ENCODE measurements at regions not wholly inside any gene's neighbourhood (a gene's known extent, or its start where the extent isn't known, plus 50 kb on each side); places are given as distances from the start of the nearest gene placed in this dataset.
"Not testable (repeated sequence)": the region's sequence is repeated elsewhere in the genome, so short reads cannot be mapped to it uniquely, and the experiment has no call there.

- H3K9me3 ChIP-seq; H3K27ac ChIP-seq; intact Hi-C loops (cut with DNase I); H3K4me3 ChIP-seq; H3K4me1 ChIP-seq; DNase-seq (ENCODE audit: low spot score in 2 of 2); H3K27me3 ChIP-seq; H3K36me3 ChIP-seq: not testable (repeated sequence)
Measured at GRCh38 chr2:111347695-111348094, 227.0 kb downstream of the BCL2L11 start.

DNA sequence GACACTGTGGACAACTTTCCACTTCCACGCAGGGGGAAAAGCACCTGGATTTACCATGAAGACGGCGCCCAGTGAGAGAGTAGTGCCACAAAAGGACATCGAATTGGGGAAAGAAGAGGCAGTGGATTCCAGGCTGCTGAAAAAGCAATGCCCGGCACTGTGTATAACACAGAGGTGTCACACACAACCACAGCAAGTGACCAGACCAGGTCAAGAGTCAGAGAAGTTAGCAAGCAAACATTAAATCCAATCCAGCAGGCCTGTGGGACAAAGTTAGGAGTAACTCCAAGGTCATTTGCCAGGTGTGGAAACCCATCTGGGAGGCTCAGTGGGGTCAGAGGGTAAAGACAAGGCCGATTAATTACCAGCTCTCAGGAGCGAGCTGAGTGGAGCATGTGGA lies 227.6 kb downstream of the BCL2L11 start:
- H3K4me1 ChIP-seq; H3K9me3 ChIP-seq; H3K27me3 ChIP-seq; H3K4me3 ChIP-seq; DNase-seq (ENCODE audit: low spot score in 2 of 2); intact Hi-C loops (cut with DNase I); H3K27ac ChIP-seq; H3K36me3 ChIP-seq: not testable (repeated sequence)

DNA sequence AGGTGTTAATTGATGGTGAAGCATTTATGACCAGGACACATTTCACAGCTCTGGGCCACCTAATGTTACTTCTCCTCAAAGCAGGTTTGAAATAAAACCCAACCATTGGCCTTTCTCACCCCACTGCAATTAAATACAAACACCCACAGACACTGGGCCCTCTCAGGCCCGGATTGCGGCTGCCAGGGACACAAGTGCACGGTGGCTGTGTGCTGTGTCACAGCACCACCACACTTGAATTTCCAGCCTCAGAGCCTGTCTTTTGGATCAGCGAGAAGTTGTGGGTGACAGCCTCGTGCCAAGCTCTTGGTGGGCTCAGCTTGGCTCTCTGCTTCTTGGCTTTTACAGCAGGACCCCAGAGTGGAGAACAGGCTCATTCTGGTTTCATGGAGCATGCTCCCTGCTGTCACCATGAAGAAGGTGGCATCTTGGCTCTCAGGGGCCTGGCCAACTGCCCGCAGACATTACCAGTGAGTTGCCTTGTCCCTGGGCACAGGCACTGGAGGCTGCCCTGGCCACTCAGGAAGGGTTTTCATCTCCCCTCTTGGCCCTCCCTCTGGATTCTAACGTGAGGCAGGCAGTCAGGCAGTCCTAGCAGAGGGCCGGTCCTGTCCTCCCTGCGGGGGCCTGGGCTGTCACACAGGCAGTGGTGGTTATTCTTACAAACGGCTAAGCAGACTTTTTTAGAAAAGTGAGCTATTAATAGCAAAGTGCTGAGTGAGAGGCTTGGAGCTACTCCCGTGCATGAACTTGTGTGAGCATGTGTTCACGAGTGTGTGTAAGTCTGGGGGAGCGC lies 234.5 kb downstream of the BCL2L11 start:
- H3K4me3 ChIP-seq, H3K27me3 ChIP-seq: not testable (repeated sequence)
- peak; percentile 21 to 78 for DNase-seq (ENCODE audit: low spot score in 2 of 2)

GRCh38 chr2:111355823-111356511 lies 235.3 kb downstream of the BCL2L11 start:
- DNase-seq (ENCODE audit: low spot score in 2 of 2); H3K36me3 ChIP-seq; H3K9me3 ChIP-seq; H3K27me3 ChIP-seq; H3K4me1 ChIP-seq; H3K4me3 ChIP-seq; intact Hi-C loops (cut with DNase I): not testable (repeated sequence)
- H3K27ac ChIP-seq = peak overlapping the region in 1 of 2 donors; percentile 75

More for the DNA sequence above, 234.5 kb downstream of the BCL2L11 start:
- peak overlapping the region; percentile 63 to 75 for H3K27ac ChIP-seq
- intact Hi-C loops (cut with DNase I); H3K36me3 ChIP-seq; H3K9me3 ChIP-seq; H3K4me1 ChIP-seq: not testable (repeated sequence)

- H3K9me3 ChIP-seq; intact Hi-C loops (cut with DNase I); H3K36me3 ChIP-seq; H3K27me3 ChIP-seq; H3K4me1 ChIP-seq; H3K4me3 ChIP-seq; H3K27ac ChIP-seq: not testable (repeated sequence)
- DNase-seq (ENCODE audit: low spot score in 2 of 2) = peak; percentile 12 to 84
Measured at GRCh38 chr2:111356512-111357031, 235.9 kb downstream of the BCL2L11 start.

DNA sequence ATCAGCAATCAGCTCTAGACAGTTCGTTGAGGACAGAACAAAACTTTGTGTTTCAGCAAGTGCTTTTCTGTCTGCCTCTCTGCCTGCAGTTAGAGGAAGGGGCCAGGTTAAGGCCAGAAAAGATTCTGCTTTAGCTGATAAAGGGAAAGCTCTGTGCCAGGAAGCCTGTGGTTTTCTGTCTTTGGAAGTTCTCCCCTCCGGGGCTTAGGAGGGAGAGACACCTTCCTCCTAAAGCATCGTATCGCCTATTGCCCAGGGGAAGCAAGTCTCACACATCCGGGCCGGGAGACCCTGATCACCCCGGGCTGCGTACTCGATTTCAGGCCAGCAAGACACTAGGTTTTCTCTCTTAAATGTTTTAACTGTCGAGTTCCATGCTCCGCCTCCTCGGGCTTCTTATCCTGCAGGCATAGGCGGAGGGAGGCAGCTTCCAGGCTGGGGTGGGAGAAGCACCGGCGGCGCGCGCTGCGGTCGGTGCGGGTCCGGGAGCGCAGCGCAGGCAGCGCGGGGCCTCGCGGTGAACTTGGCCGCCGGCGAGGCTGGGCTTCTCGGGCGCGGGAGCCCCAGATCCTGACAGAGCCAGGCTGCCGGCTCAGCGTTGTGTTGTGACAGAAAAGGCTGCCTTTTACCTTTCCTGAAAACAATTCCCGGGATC lies 245.4 kb downstream of the BCL2L11 start:
- H3K27ac ChIP-seq; H3K9me3 ChIP-seq; H3K36me3 ChIP-seq; H3K4me1 ChIP-seq; intact Hi-C loops (cut with DNase I); DNase-seq (ENCODE audit: low spot score in 2 of 2); H3K27me3 ChIP-seq: not testable (repeated sequence)
- H3K4me3 ChIP-seq = peak overlapping the region; percentile 26 to 54

DNA sequence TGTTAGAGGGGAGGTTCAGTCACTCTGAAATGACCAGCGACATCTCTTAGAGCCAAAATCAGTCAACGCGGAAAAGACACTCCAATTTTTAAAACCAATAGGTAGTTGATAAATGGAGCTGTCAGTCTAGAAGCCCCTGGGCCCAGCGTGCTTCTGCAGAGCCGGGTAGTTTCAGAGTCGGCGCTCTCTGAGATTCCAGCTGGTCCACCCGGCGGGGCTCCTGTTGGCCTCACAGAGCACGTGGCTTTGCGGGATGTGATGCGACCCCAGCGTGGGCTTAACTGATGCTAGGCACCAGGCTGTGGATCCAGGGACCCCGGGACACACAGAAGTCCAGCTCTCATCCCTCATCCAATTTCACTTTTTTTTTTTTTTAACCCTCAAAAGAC lies 245.9 kb downstream of the BCL2L11 start:
- H3K27ac ChIP-seq; H3K4me1 ChIP-seq; H3K9me3 ChIP-seq; H3K36me3 ChIP-seq; H3K27me3 ChIP-seq; intact Hi-C loops (cut with DNase I); DNase-seq (ENCODE audit: low spot score in 2 of 2): not testable (repeated sequence)
- peak overlapping the region in 1 of 2 donors; percentile 54 for H3K4me3 ChIP-seq

DNA sequence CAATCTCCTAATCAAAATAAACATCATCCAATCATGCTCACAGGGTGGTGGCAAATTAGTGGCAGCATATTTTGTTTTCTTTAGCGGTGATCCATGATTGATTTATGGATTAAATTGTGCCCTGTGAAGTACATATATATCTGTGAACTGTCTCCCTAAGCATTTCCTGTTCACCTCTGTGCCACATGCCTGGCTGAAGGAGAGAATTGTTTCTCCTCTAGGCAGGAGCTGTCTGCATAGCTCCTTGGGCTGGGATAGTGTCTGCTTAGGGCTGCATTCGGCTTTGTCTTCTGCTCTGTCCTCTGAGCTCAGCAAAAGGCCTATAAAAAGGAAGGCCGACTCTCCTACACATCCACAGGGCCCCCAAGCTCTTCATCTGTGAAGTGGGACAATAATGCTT lies 246.4 kb downstream of the BCL2L11 start:
- H3K4me3 ChIP-seq; H3K4me1 ChIP-seq; intact Hi-C loops (cut with DNase I); H3K9me3 ChIP-seq; H3K27me3 ChIP-seq; H3K27ac ChIP-seq; H3K36me3 ChIP-seq; DNase-seq (ENCODE audit: low spot score in 2 of 2): not testable (repeated sequence)

DNA sequence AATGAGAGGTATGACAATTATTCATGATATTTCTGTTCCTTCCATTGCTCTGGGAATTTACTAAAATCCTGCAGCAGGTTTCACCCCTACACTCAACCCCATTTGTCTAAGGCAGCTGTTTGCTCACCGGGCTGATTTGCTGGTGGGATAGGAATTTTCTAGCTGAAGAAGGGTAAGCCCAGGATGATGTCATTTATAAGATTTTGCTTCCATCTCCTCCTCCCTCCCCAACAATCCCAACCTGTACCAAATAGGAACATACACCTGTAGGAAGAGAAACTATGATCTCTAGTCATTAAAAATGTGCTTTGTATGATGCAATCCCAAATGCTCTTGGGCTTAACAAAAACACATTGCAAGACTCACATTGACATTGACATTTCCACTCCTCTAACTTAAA lies 247.2 kb downstream of the BCL2L11 start:
- H3K27ac ChIP-seq; H3K9me3 ChIP-seq; H3K27me3 ChIP-seq; intact Hi-C loops (cut with DNase I); H3K4me1 ChIP-seq; H3K36me3 ChIP-seq; H3K4me3 ChIP-seq; DNase-seq (ENCODE audit: low spot score in 2 of 2): not testable (repeated sequence)

DNA sequence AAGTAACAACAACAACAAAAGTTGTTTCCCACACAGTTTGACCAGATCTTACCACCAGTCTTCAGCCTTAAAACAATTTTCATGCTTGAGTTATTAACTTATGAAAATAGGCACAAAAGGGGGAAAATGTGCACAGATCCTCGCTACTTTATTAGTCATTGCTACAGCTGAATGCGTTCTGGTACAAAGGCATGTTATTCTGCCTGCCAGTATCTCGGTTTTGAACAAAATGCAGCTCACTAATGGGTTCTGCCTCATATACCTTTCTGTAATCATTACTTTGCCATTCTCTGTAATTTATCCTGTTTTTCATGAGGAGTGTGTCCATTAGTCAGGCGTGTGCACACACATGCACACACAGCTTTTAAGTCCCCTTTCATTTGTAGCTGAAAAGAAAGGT lies 247.6 kb downstream of the BCL2L11 start:
- DNase-seq (ENCODE audit: low spot score in 2 of 2); H3K36me3 ChIP-seq; H3K4me1 ChIP-seq; H3K27ac ChIP-seq; H3K27me3 ChIP-seq; H3K9me3 ChIP-seq; H3K4me3 ChIP-seq; intact Hi-C loops (cut with DNase I): not testable (repeated sequence)

GRCh38 chr2:111373060-111373459 lies 252.3 kb downstream of the BCL2L11 start:
- H3K27me3 ChIP-seq; DNase-seq (ENCODE audit: low spot score in 2 of 2); intact Hi-C loops (cut with DNase I); H3K36me3 ChIP-seq; H3K27ac ChIP-seq; H3K4me1 ChIP-seq; H3K9me3 ChIP-seq; H3K4me3 ChIP-seq: not testable (repeated sequence)

DNA sequence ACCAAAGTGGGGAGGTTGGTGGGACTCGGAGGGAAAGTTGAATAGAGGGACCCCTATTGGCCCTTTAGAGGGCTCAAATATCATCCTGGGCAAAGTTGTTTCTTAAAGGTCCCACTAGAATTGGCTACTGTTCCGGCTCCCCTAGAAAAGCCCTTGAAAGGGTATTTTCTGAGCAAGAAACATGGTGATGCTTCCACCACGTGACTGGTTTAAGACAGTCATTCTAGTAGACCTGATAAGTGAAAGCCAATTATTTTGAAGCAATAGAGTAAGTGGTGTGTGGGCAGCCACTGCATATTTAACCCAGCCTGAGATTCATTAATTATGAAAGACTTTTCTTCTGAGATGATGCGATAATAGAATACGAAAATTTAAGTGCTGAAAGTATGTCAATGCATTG lies 253.3 kb downstream of the BCL2L11 start:
- H3K36me3 ChIP-seq; intact Hi-C loops (cut with DNase I); H3K27ac ChIP-seq; DNase-seq (ENCODE audit: low spot score in 2 of 2); H3K27me3 ChIP-seq; H3K4me1 ChIP-seq; H3K4me3 ChIP-seq; H3K9me3 ChIP-seq: not testable (repeated sequence)

- H3K36me3 ChIP-seq; H3K27me3 ChIP-seq; H3K27ac ChIP-seq; DNase-seq (ENCODE audit: low spot score in 2 of 2); intact Hi-C loops (cut with DNase I); H3K4me1 ChIP-seq; H3K9me3 ChIP-seq; H3K4me3 ChIP-seq: not testable (repeated sequence)
Measured at GRCh38 chr2:111374734-111375133, 254.0 kb downstream of the BCL2L11 start.

DNA sequence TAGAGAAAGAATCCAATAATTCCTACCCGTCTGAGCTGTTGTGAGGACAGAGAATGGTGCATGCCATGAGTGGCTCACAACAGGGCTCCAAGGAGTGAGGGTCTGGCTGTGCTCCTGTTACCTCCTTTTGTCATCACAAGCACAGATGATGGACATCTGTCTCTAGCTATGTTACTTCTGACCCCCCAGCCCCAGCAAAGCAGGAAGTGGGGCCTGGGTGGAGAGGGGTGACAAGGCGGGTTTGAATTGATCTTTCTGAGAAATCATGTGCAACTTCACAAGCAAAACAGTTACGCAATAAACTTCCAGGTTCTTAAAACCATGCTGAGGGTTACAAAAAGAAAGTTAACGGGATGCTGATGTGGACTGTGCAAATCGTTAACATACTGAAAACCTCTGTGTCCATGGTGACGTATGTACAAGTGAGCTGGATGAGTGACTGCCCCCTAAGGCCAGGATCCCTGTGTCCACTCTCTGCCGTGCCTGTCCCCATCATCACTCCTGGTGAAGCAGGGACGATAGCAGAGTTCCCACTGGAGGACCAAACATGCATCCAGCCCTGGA lies 254.7 kb downstream of the BCL2L11 start:
- H3K4me1 ChIP-seq; H3K27me3 ChIP-seq; H3K27ac ChIP-seq; DNase-seq (ENCODE audit: low spot score in 2 of 2); H3K9me3 ChIP-seq; H3K4me3 ChIP-seq; H3K36me3 ChIP-seq; intact Hi-C loops (cut with DNase I): not testable (repeated sequence)

Data from ascending aorta (tissue), 2 donors.